ENCODE measurements at regions not wholly inside any gene's neighbourhood (a gene's known extent, or its start where the extent isn't known, plus 50 kb on each side); places are given as distances from the start of the nearest gene placed in this dataset.

- TF ChIP-seq CTCF (conservative IDR thresholded peaks at IDR 0.05; ENCODE audit: low read depth, low read length), result no peak
- TF ChIP-seq EZH2 (IDR thresholded peaks at IDR 0.05; ENCODE audit: low read length, unreplicated experiment), result no peak
- TF ChIP-seq EZH2phosphoT487 (IDR thresholded peaks at IDR 0.05; ENCODE audit: borderline replicate concordance, low read length), result no peak
Observed at GRCh38 chr9:14520341-14520740, 172.9 kb downstream of the ZDHHC21 start.

Data from PC-3 (cell line).